C4-2B (cell line): ENCODE measurements at regions not wholly inside any gene's neighbourhood (a gene's known extent, or its start where the extent isn't known, plus 50 kb on each side); places are given as distances from the start of the nearest gene placed in this dataset.
A peak's percentile ranks its signal among the peaks of the same experiment; 100 is the strongest.

Source experiments
- H3K27ac ChIP-seq: fragments of 450-650 bp; 2 replicates; pipeline ENCODE4 v1.5.1; 2017
- ZFX ChIP-seq: fragments of 450-650 bp; IDR thresholded peaks from 2 replicates; pipeline ENCODE4 v1.6.1; 2017
- TF ChIP-seq, protein P1 (sequence below): fragments of 450-650 bp; conservative IDR thresholded peaks from 2 replicates; pipeline ENCODE4 v1.5.1; 2017; ENCODE audit warnings: mild to moderate bottlenecking

DNA sequence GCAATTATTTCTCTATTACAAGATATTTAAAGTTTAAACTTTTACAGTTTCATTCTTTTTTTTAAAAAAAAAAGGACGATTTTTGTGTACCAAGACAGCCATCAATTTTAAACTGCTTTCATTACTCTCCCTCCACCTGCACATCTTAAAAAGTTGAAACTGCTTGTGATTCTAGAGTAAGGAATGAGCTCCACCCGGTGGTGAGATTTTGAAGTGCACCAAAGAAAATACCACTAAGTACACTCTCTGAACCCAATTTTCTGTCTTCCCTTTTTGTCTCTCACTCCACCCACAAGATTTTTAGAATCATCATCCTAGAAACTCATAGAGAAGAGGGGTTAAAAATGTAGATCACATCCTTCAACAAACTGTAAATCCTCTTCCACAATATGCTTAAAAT, 91.3 kb upstream of the WDR44 start:
- no peak for TF ChIP-seq ZFX
- TF ChIP-seq, protein P1, sequence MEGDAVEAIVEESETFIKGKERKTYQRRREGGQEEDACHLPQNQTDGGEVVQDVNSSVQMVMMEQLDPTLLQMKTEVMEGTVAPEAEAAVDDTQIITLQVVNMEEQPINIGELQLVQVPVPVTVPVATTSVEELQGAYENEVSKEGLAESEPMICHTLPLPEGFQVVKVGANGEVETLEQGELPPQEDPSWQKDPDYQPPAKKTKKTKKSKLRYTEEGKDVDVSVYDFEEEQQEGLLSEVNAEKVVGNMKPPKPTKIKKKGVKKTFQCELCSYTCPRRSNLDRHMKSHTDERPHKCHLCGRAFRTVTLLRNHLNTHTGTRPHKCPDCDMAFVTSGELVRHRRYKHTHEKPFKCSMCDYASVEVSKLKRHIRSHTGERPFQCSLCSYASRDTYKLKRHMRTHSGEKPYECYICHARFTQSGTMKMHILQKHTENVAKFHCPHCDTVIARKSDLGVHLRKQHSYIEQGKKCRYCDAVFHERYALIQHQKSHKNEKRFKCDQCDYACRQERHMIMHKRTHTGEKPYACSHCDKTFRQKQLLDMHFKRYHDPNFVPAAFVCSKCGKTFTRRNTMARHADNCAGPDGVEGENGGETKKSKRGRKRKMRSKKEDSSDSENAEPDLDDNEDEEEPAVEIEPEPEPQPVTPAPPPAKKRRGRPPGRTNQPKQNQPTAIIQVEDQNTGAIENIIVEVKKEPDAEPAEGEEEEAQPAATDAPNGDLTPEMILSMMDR: peak; percentile 73
- no peak overlapping the region for H3K27ac ChIP-seq

DNA sequence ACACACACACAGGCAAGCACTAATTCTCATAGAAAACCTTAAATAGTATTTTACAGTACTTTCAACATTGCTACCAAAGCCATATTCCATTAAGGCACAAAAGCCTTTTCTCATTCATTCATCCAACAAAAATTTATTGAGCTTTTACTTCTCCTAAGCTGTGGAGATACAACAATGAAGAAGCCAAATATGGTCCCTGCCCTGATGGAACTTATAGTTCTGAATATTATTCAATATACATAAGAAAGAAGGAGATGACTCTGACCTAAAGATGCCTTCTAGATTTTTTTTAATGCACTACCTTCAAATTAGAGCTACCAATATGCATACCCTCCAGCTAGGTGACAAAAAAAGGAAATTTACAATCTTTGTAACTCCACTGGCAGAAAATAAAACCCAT, 90.0 kb upstream of the WDR44 start:
- TF ChIP-seq ZFX: no peak
- TF ChIP-seq, protein P1: no peak
- H3K27ac ChIP-seq: no peak overlapping the region

- TF ChIP-seq, protein P1: no peak
- TF ChIP-seq ZFX: no peak
- no peak overlapping the region for H3K27ac ChIP-seq
Measured at GRCh38 chrX:118257781-118258180, 88.1 kb upstream of the WDR44 start.

DNA sequence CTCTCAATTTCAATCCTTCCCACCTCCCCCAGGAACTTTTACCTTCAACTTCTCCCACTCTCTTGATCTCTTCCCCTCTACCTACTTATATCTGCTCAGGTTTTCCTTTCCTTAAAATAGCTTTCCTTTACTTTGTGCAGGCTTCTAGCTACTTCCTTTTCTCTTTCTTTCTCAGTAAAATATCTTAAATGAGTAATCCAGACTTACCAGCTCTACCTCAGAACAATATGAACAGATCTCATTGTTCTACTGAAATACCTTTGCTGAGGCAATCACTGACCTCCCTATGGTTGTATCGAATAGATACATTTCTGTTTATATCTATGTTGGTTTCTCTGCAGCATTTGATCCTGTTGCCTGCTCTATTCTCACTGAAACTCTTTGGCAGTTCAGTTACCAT, 86.7 kb upstream of the WDR44 start:
- H3K27ac ChIP-seq: no peak overlapping the region
- TF ChIP-seq, protein P1: no peak
- no peak for TF ChIP-seq ZFX

GRCh38 chrX:118261151-118261550, 84.8 kb upstream of the WDR44 start:
- TF ChIP-seq ZFX: no peak
- TF ChIP-seq, protein P1: no peak
- H3K27ac ChIP-seq: no peak overlapping the region

GRCh38 chrX:118271775-118272174, 74.1 kb upstream of the WDR44 start:
- no peak overlapping the region for H3K27ac ChIP-seq
- TF ChIP-seq, protein P1: no peak

DNA sequence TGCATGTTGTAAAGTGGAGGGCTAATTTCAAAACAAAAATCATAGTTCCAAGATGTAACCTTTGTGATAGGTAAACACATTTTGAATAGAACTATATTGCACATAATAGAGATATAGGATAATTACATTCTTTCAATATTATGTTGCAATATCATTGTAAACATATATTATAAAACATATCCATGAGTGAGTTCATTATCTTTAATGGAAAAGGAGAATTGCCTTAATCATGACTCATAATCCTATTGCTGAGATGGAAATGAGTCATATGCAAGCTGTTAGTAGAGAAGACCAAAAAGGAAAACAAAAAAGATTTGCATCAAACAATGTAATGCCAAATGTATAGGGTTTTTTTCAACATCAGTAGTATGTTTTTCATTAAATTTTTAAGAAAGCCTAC, 73.7 kb upstream of the WDR44 start:
- no peak for TF ChIP-seq ZFX
- TF ChIP-seq, protein P1: no peak
- H3K27ac ChIP-seq: no peak overlapping the region
